IMR-90 (cell line): ENCODE measurements at regions not wholly inside any gene's neighbourhood (a gene's known extent, or its start where the extent isn't known, plus 50 kb on each side); places are given as distances from the start of the nearest gene placed in this dataset.

Source experiments
- ATAC-seq: fragments of 200-7000 bp; cut with Tn5 transposase; 2 replicates; pipeline ENCODE4 v1.9.1; 2020; ENCODE audit warnings: low read depth, mild to moderate bottlenecking, moderate library complexity
- BruUV-seq: library from RNA; stranded (reverse); fragments of 400-500 nt; replicated peaks from 2 replicates; lab custom pipeline; 2021; lab: Mats Ljungman, UMichigan
- CTCF ChIA-PET: fragments of 300-600 bp; formaldehyde crosslinking; extraction: SDS; loops from one replicate; lab custom pipeline; 2021; ENCODE audit warnings: antibody characterized with exemption; lab: Yijun Ruan, JAX
- POLR2A ChIA-PET: fragments of 300-600 bp; sonication (Branson Sonifier 250); formaldehyde crosslinking; loops from one replicate; lab custom pipeline; 2022; ENCODE audit warnings: antibody characterized with exemption; ENCODE audit not compliant: unreplicated experiment; lab: Charles Lee
- DNase-seq: peaks from one replicate; pipeline ENCODE4 v3.0.0; 2013
- H2AFZ ChIP-seq: replicated peaks from 2 replicates; pipeline ENCODE3; 2013; ENCODE audit warnings: low read length, mild to moderate bottlenecking; ENCODE audit not compliant: poor library complexity
- H2AK5ac ChIP-seq: 2 replicates; pipeline ENCODE4 v1.6.1; 2013; ENCODE audit warnings: low read depth, low read length, inconsistent platforms
- H2AK9ac ChIP-seq: replicated peaks from 2 replicates; pipeline ENCODE3; 2013; ENCODE audit warnings: mild to moderate bottlenecking, low read depth, low read length, moderate library complexity; ENCODE audit not compliant: poor library complexity
- H2BK120ac ChIP-seq: 2 replicates; pipeline ENCODE4 v1.6.1; 2013; ENCODE audit warnings: low read depth, low read length, inconsistent platforms
- H2BK15ac ChIP-seq: 3 replicates; pipeline ENCODE4 v1.6.1; 2013; ENCODE audit warnings: low read depth, low read length, inconsistent platforms
- H2BK20ac ChIP-seq: 2 replicates; pipeline ENCODE4 v1.6.1; 2013; ENCODE audit warnings: low read depth, mild to moderate bottlenecking, inconsistent platforms, low read length, moderate library complexity
- H2BK5ac ChIP-seq: 2 replicates; pipeline ENCODE4 v1.6.1; 2013; ENCODE audit warnings: mild to moderate bottlenecking, low read depth, low read length, inconsistent platforms; ENCODE audit not compliant: poor library complexity, severe bottlenecking
- H3K14ac ChIP-seq: replicated peaks from 2 replicates; pipeline ENCODE4 v1.6.1; 2013; ENCODE audit warnings: low read depth, low read length, inconsistent platforms
- H3K18ac ChIP-seq: 2 replicates; pipeline ENCODE4 v1.6.1; 2013; ENCODE audit warnings: low read depth, low read length, control low read depth
- H3K23ac ChIP-seq: 2 replicates; pipeline ENCODE4 v1.6.1; 2013; ENCODE audit warnings: low read depth, low read length, inconsistent platforms
- H3K27ac ChIP-seq: 2 replicates; pipeline ENCODE4 v1.5.1; 2013; ENCODE audit warnings: mild to moderate bottlenecking, control low read depth, low read length; ENCODE audit not compliant: insufficient read depth
- H3K27me3 ChIP-seq: 2 replicates; pipeline ENCODE4 v1.6.1; 2013; ENCODE audit warnings: low read length; ENCODE audit not compliant: control insufficient read depth, insufficient read depth
- H3K36me3 ChIP-seq: 2 replicates; pipeline ENCODE4 v1.6.1; 2013; ENCODE audit warnings: low read length, mixed read lengths; ENCODE audit not compliant: control insufficient read depth, insufficient read depth
- H3K4ac ChIP-seq: 2 replicates; pipeline ENCODE4 v1.6.1; 2013; ENCODE audit warnings: low read depth, low read length, inconsistent platforms
- H3K4me1 ChIP-seq: 2 replicates; pipeline ENCODE4 v1.6.1; 2013; ENCODE audit warnings: low read length, mixed read lengths; ENCODE audit not compliant: control insufficient read depth, insufficient read depth
- H3K4me2 ChIP-seq: 2 replicates; pipeline ENCODE4 v1.6.1; 2013; ENCODE audit warnings: low read depth, mild to moderate bottlenecking, control low read depth, low read length, moderate library complexity
- H3K4me3 ChIP-seq: 2 replicates; pipeline ENCODE4 v1.5.1; 2013; ENCODE audit warnings: low read depth, mild to moderate bottlenecking, control low read depth, low read length, moderate library complexity; ENCODE audit not compliant: insufficient read depth
- H3K56ac ChIP-seq: 2 replicates; pipeline ENCODE4 v1.6.1; 2013; ENCODE audit warnings: low read length, inconsistent platforms; ENCODE audit not compliant: insufficient read depth; ENCODE audit errors: extremely low read depth
- H3K79me1 ChIP-seq, 2 experiments: 2 replicates each; pipeline ENCODE4 v1.6.1; 2013; ENCODE audit warnings: low read length in 2 of 2, inconsistent platforms in 1 of 2, low read depth in 1 of 2
- H3K9ac ChIP-seq: 2 replicates; pipeline ENCODE4 v1.6.1; 2013; ENCODE audit warnings: low read depth, low read length, control low read depth
- H3K9me1 ChIP-seq: 2 replicates; pipeline ENCODE4 v1.6.1; 2013; ENCODE audit warnings: low read length, inconsistent platforms; ENCODE audit not compliant: insufficient read depth
- H3K9me3 ChIP-seq: 2 replicates; pipeline ENCODE4 v1.6.1; 2013; ENCODE audit warnings: low read length; ENCODE audit not compliant: control insufficient read depth, insufficient read depth
- H4K20me1 ChIP-seq: 2 replicates; pipeline ENCODE4 v1.6.1; 2013; ENCODE audit warnings: low read length, inconsistent platforms; ENCODE audit not compliant: insufficient read depth
- H4K5ac ChIP-seq: 2 replicates; pipeline ENCODE4 v1.6.1; 2013; ENCODE audit warnings: mild to moderate bottlenecking, low read depth, low read length, control low read depth
- H4K8ac ChIP-seq, 2 experiments: 2 replicates each; pipeline ENCODE4 v1.6.1; 2013; ENCODE audit warnings: low read depth in 2 of 2, low read length in 2 of 2, control low read depth in 1 of 2, inconsistent platforms in 1 of 2
- H4K91ac ChIP-seq: 2 replicates; pipeline ENCODE4 v1.6.1; 2013; ENCODE audit warnings: low read depth, low read length, inconsistent platforms; ENCODE audit not compliant: insufficient read depth
- CHD1 ChIP-seq: IDR thresholded peaks from 2 replicates; pipeline ENCODE4 v1.6.1; 2012; ENCODE audit warnings: low read depth, low read length, improper control_type of control experiment
- MAFK ChIP-seq: IDR thresholded peaks from 2 replicates; pipeline ENCODE4 v1.6.1; 2012; ENCODE audit warnings: low read depth, low read length, improper control_type of control experiment
- MAZ ChIP-seq: IDR thresholded peaks from 2 replicates; pipeline ENCODE4 v1.6.1; 2012; ENCODE audit warnings: low read depth, mild to moderate bottlenecking, low read length, improper control_type of control experiment, moderate library complexity, borderline replicate concordance
- MXI1 ChIP-seq: IDR thresholded peaks from 2 replicates; pipeline ENCODE4 v1.6.1; 2012; ENCODE audit warnings: low read depth, mild to moderate bottlenecking, low read length, moderate library complexity, borderline replicate concordance
- RCOR1 ChIP-seq: IDR thresholded peaks from 2 replicates; pipeline ENCODE4 v1.6.1; 2012; ENCODE audit warnings: mild to moderate bottlenecking, low read length, improper control_type of control experiment; ENCODE audit not compliant: insufficient replicate concordance
- RFX5 ChIP-seq: IDR thresholded peaks from 2 replicates; pipeline ENCODE4 v1.8.0; 2012; ENCODE audit warnings: low read depth, mild to moderate bottlenecking, low read length, moderate library complexity
- WGBS, 2 experiments: methylation state at CpG; one replicate each; pipeline versions ENCODE4 v1.1.5 to v1.1.7; 2013; ENCODE audit warnings: missing lambda C conversion rate in 2 of 2; ENCODE audit not compliant: insufficient read length in 1 of 2; ENCODE audit errors: extremely low coverage in 2 of 2; 5-methylcytosine and 5-hydroxymethylcytosine counted together
- dilution Hi-C: fragments of 300-500 bp; cut with HindIII; formaldehyde crosslinking; loops from one replicate; pipeline ENCODE4 v1.14.3; 2018; ENCODE audit warnings: low sequenced_read_pairs; ENCODE audit not compliant: unreplicated experiment
- in situ Hi-C: fragments of 300-500 bp; cut with MboI; formaldehyde crosslinking; loops from 3 replicates; pipeline ENCODE4 v1.14.3; 2019; ENCODE audit warnings: low sequenced_read_pairs, inconsistent platforms, mixed read lengths
- intact Hi-C: fragments of 100-400 bp; cut with micrococcal nuclease; formaldehyde crosslinking; loops from 2 replicates; pipeline ENCODE4 v1.10.0; 2022
- TF ChIP-seq, protein P1 (sequence below): conservative IDR thresholded peaks from 2 replicates; pipeline ENCODE4 v1.5.1; 2012; ENCODE audit warnings: mild to moderate bottlenecking, low read depth, low read length, improper control_type of control experiment
- TF ChIP-seq, protein P2 (sequence below): fragments of 150-350 bp; IDR thresholded peaks from 2 replicates; pipeline ENCODE4 v1.6.1; 2017; ENCODE audit warnings: mild to moderate bottlenecking, antibody characterized with exemption, low read length, low read depth

DNA sequence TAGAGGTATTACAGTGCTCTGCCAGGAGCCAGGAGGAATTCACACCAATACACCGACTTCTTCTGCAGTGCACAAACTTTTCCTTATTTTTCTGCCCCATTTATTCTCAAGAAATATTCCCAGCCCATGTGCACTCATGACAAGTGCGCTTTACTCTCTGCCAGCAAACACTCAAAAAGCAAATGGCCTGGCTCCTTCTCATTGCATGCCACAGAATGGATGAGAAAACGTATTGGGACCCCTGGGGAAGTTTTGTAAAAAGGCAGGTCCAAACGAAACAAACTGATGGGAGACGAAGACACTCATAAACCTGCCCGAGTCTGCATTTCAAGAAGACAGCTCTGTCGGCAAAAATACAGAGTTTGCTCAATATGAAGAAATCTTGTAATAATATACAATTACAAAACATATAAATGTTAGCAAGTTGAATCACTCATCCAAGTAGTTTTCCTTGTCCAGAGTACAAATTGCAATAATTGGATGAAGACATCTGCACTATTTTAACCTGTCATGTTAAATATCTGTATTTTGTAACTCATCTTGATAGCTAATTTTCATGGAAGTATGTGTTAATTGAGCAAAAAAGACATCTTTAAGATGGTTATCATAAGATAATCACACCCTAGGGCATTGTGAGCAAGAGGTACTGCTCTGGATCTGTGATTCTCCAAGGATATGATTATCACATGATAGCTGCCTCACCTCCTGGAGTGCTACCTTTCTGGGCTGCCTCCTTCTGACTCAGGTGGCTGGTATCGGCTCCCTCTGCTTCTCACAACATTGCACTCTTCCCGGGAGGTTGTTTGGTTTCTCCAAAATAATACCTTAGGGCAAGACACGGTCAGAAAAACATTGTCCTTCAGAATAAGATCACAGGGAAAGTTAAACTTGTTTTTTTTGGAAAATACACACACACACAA is 260.8 kb upstream of the G2E3 start (continued):
- no peak for TF ChIP-seq MAFK

DNA sequence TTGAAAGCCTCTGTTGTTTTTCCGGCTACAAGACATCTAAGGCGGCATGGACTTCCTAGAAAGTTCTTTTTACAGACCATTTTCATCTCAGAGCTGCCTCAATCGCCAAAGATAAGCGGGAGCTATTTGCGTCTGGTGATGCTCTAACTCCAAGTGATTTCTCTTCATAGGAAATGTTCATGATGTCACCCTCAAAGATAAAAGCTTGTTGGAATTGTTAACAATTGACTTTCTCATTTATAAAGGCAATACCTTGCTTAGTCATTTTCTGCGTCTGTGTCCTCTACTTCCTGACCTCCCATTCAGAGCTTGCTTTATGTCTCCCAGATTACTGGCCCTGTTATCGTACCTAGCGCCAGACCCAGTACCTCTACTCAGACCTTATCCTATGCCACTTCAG is 259.0 kb upstream of the G2E3 start:
- Histone ChIP-seq H3K23ac (no peak overlapping the region), H3K9ac (no peak overlapping the region), H2BK20ac (no peak overlapping the region), H4K91ac (no peak overlapping the region), H3K4me2 (no peak overlapping the region), H3K14ac (no peak overlapping the region), H2AK5ac (no peak overlapping the region), H4K8ac (no peak overlapping the region), H3K18ac (no peak overlapping the region), H2AFZ (no peak overlapping the region), H4K5ac (no peak overlapping the region), H2AK9ac (no peak overlapping the region), H3K4me3 (no peak overlapping the region), H3K56ac (no peak overlapping the region), H4K20me1 (no peaks in the 10 kb centered on the region), H3K9me3 (no peaks in the 10 kb centered on the region), H3K36me3 (no peaks in the 10 kb centered on the region), H3K27me3 (peaks cover 9% of the 10 kb centered on the region), H2BK5ac (no peak overlapping the region), H3K9me1 (no peaks in the 10 kb centered on the region), H2BK15ac (no peak overlapping the region), H3K79me1 (no peaks in the 10 kb centered on the region), H3K4ac (no peak overlapping the region), H3K4me1 (no peaks in the 10 kb centered on the region; the same call in 1 of the 2 replicates), H3K27ac (no peak overlapping the region), H2BK120ac (no peak overlapping the region)
- in situ Hi-C loops (no loop called here), intact Hi-C loops (no loop called here), dilution Hi-C loops (no loop called here)
- TF ChIP-seq RCOR1 = no peak
- TF ChIP-seq, protein P1, sequence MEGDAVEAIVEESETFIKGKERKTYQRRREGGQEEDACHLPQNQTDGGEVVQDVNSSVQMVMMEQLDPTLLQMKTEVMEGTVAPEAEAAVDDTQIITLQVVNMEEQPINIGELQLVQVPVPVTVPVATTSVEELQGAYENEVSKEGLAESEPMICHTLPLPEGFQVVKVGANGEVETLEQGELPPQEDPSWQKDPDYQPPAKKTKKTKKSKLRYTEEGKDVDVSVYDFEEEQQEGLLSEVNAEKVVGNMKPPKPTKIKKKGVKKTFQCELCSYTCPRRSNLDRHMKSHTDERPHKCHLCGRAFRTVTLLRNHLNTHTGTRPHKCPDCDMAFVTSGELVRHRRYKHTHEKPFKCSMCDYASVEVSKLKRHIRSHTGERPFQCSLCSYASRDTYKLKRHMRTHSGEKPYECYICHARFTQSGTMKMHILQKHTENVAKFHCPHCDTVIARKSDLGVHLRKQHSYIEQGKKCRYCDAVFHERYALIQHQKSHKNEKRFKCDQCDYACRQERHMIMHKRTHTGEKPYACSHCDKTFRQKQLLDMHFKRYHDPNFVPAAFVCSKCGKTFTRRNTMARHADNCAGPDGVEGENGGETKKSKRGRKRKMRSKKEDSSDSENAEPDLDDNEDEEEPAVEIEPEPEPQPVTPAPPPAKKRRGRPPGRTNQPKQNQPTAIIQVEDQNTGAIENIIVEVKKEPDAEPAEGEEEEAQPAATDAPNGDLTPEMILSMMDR = no peak
- TF ChIP-seq, protein P2, sequence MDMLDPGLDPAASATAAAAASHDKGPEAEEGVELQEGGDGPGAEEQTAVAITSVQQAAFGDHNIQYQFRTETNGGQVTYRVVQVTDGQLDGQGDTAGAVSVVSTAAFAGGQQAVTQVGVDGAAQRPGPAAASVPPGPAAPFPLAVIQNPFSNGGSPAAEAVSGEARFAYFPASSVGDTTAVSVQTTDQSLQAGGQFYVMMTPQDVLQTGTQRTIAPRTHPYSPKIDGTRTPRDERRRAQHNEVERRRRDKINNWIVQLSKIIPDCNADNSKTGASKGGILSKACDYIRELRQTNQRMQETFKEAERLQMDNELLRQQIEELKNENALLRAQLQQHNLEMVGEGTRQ = no peak
- TF ChIP-seq RFX5 = no peak
- no peak for TF ChIP-seq MAZ
- TF ChIP-seq CHD1 = no peak
- TF ChIP-seq MAFK = no peak
- TF ChIP-seq MXI1 = no peak
- WGBS, 2 experiments = 100% methylated on average over 1 of the region's 8 CpGs; no CpG with 5 or more reads in 1 of the 2 experiments
- no peak for ATAC-seq
- POLR2A ChIA-PET = no interaction called here
- no peak for DNase-seq
- CTCF ChIA-PET = no interaction called here
- no TSS peak for BruUV-seq
